ENCODE measurements at regions not wholly inside any gene's neighbourhood (a gene's known extent, or its start where the extent isn't known, plus 50 kb on each side); places are given as distances from the start of the nearest gene placed in this dataset.
"Not testable (repeated sequence)": the region's sequence is repeated elsewhere in the genome, so short reads cannot be mapped to it uniquely, and the experiment has no call there.

DNA sequence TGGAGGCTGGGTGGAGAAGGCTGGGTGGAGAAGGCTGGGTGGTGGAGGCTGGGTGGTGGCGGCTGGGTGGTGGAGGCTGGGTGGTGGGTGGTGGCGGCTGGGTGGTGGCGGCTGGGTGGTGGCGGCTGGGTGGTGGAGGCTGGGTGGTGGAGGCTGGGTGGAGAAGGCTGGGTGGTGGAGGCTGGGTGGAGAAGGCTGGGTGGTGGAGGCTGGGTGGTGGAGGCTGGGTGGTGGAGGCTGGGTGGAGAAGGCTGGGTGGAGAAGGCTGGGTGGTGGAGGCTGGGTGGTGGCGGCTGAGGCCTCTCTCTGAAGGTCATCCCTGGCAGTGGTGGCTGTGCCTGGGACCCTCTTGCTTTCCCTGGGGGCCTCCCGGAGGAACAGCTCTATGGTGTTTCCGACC lies 91.5 kb upstream of the COL5A1 start:
- TF ChIP-seq, protein P1, sequence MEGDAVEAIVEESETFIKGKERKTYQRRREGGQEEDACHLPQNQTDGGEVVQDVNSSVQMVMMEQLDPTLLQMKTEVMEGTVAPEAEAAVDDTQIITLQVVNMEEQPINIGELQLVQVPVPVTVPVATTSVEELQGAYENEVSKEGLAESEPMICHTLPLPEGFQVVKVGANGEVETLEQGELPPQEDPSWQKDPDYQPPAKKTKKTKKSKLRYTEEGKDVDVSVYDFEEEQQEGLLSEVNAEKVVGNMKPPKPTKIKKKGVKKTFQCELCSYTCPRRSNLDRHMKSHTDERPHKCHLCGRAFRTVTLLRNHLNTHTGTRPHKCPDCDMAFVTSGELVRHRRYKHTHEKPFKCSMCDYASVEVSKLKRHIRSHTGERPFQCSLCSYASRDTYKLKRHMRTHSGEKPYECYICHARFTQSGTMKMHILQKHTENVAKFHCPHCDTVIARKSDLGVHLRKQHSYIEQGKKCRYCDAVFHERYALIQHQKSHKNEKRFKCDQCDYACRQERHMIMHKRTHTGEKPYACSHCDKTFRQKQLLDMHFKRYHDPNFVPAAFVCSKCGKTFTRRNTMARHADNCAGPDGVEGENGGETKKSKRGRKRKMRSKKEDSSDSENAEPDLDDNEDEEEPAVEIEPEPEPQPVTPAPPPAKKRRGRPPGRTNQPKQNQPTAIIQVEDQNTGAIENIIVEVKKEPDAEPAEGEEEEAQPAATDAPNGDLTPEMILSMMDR (IDR thresholded peaks at IDR 0.05) = not testable (repeated sequence)
- not testable (repeated sequence) for TF ChIP-seq POLR2AphosphoS5, POLR2A (IDR thresholded peaks at IDR 0.05)

Measured in prostate gland (tissue), 2 donors.